Ascending aorta (tissue), 2 donors: ENCODE measurements at regions not wholly inside any gene's neighbourhood (a gene's known extent, or its start where the extent isn't known, plus 50 kb on each side); places are given as distances from the start of the nearest gene placed in this dataset.

ENCODE experiments used
- DNase-seq, 2 donors: peaks; one replicate each; pipeline ENCODE4 v3.0.0-alpha.2; 2019; ENCODE audit warnings: low spot score in 2 of 2
- H3K27ac ChIP-seq, 2 donors: fragments of 200-600 bp; sonication (generic); one replicate each; pipeline ENCODE4 v1.5.1; 2016 to 2017; ENCODE audit warnings: mild to moderate bottlenecking in 1 of 2
- H3K27me3 ChIP-seq: fragments of 200-600 bp; sonication (generic); one replicate; pipeline ENCODE4 v1.5.1; 2017
- H3K36me3 ChIP-seq, 2 donors: fragments of 200-600 bp; sonication (generic); one replicate each; pipeline ENCODE4 v1.5.1; 2016
- H3K4me1 ChIP-seq, 2 donors: fragments of 200-600 bp; sonication (generic); one replicate each; pipeline ENCODE4 v1.5.1; 2016 to 2017; ENCODE audit warnings: mild to moderate bottlenecking in 1 of 2
- H3K4me3 ChIP-seq, 2 donors: fragments of 200-600 bp; sonication (generic); one replicate each; pipeline ENCODE4 v1.5.1; 2016 to 2017; ENCODE audit warnings: mild to moderate bottlenecking in 1 of 2
- H3K9me3 ChIP-seq, 2 donors: fragments of 200-600 bp; sonication (generic); one replicate each; pipeline ENCODE4 v1.5.1; 2016
- CTCF ChIP-seq, 3 experiments: fragments of 200-600 bp in 2 of 3; fragments of 450-650 bp in 1 of 3; sonication (generic) in 2 of 3; IDR thresholded peaks; one replicate each; pipeline ENCODE4 v1.5.1; 2016 to 2019; ENCODE audit warnings: antibody characterized with exemption in 3 of 3, mild to moderate bottlenecking in 1 of 3, moderate library complexity in 1 of 3
- intact Hi-C: fragments of 100-400 bp; cut with DNase I; formaldehyde crosslinking; loops from one replicate; pipeline ENCODE4 v1.15.1; 2023

GRCh38 chr5:61820836-61821235 lies 485.2 kb upstream of the KIF2A start:
- no peaks in the 10 kb centered on the region for H3K36me3 ChIP-seq
- intact Hi-C loops, result no loop called here
- H3K4me3 ChIP-seq, result no peak overlapping the region
- TF ChIP-seq CTCF (IDR thresholded peaks at IDR 0.05), result no peak
- H3K9me3 ChIP-seq, result no peaks in the 10 kb centered on the region
- no peaks in the 10 kb centered on the region for H3K4me1 ChIP-seq
- no peaks in the 10 kb centered on the region for H3K27me3 ChIP-seq
- H3K27ac ChIP-seq, result no peak overlapping the region
- DNase-seq, result no peak

GRCh38 chr5:61821561-61821960 lies 484.4 kb upstream of the KIF2A start:
- Histone ChIP-seq H3K4me1 (no peaks in the 10 kb centered on the region), H3K27ac (no peak overlapping the region), H3K9me3 (no peaks in the 10 kb centered on the region), H3K36me3 (no peaks in the 10 kb centered on the region), H3K4me3 (no peak overlapping the region), H3K27me3 (no peaks in the 10 kb centered on the region)
- DNase-seq, result no peak
- intact Hi-C loops, result no loop called here
- no peak for TF ChIP-seq CTCF (IDR thresholded peaks at IDR 0.05)

GRCh38 chr5:61822584-61822983 lies 483.4 kb upstream of the KIF2A start:
- H3K27me3 ChIP-seq, result no peaks in the 10 kb centered on the region
- no peaks in the 10 kb centered on the region for H3K9me3 ChIP-seq
- TF ChIP-seq CTCF (IDR thresholded peaks at IDR 0.05), result no peak
- no peaks in the 10 kb centered on the region for H3K36me3 ChIP-seq
- no peak overlapping the region for H3K4me3 ChIP-seq
- no peaks in the 10 kb centered on the region for H3K4me1 ChIP-seq
- no peak overlapping the region for H3K27ac ChIP-seq
- DNase-seq, result no peak
- intact Hi-C loops, result no loop called here

GRCh38 chr5:61823065-61823464 lies 482.9 kb upstream of the KIF2A start:
- no peak for DNase-seq
- no peaks in the 10 kb centered on the region for H3K36me3 ChIP-seq
- H3K27me3 ChIP-seq, result no peaks in the 10 kb centered on the region
- H3K4me1 ChIP-seq, result no peaks in the 10 kb centered on the region
- H3K9me3 ChIP-seq, result no peaks in the 10 kb centered on the region
- no peak overlapping the region for H3K4me3 ChIP-seq
- no peak overlapping the region for H3K27ac ChIP-seq
- TF ChIP-seq CTCF (IDR thresholded peaks at IDR 0.05), result no peak
- intact Hi-C loops, result no loop called here

GRCh38 chr5:61823781-61824180 lies 482.2 kb upstream of the KIF2A start:
- DNase-seq, result no peak
- H3K4me1 ChIP-seq, result no peaks in the 10 kb centered on the region
- intact Hi-C loops, result no loop called here
- no peak for TF ChIP-seq CTCF (IDR thresholded peaks at IDR 0.05)
- no peaks in the 10 kb centered on the region for H3K27me3 ChIP-seq
- no peaks in the 10 kb centered on the region for H3K36me3 ChIP-seq
- H3K9me3 ChIP-seq, result no peaks in the 10 kb centered on the region
- H3K27ac ChIP-seq, result no peak overlapping the region
- H3K4me3 ChIP-seq, result no peak overlapping the region

GRCh38 chr5:61824396-61824795 lies 481.6 kb upstream of the KIF2A start:
- Histone ChIP-seq H3K27ac (no peak overlapping the region), H3K4me1 (no peaks in the 10 kb centered on the region), H3K4me3 (no peak overlapping the region), H3K27me3 (no peaks in the 10 kb centered on the region), H3K36me3 (no peaks in the 10 kb centered on the region), H3K9me3 (no peaks in the 10 kb centered on the region)
- DNase-seq, result no peak
- TF ChIP-seq CTCF (IDR thresholded peaks at IDR 0.05), result no peak
- intact Hi-C loops, result no loop called here
